ENCODE measurements at regions not wholly inside any gene's neighbourhood (a gene's known extent, or its start where the extent isn't known, plus 50 kb on each side); places are given as distances from the start of the nearest gene placed in this dataset.
A peak's percentile ranks its signal among the peaks of the same experiment; 100 is the strongest.
"Not testable (repeated sequence)": the region's sequence is repeated elsewhere in the genome, so short reads cannot be mapped to it uniquely, and the experiment has no call there.

DNA sequence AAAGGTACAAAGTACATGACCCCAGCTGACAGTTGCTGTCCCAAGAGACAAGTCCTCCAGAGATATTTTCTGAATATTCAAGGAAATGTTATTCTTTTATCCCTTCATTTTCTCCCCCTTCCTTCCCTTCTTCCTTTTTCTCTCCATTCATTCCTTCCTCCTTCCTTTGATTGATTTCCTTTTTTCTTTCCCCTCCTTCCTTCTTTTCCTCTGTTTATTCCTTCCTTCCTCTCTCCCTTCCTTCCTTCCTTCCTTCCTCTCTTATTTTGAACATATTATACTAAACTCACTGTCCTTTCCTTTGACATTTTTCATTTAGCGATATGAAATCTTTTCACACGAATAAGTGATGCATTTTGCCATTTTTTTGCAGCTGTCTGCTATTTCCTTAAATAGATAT lies 73.2 kb upstream of the HDDC2 start:
- no peak overlapping the region for H3K27ac ChIP-seq
- no peak overlapping the region for H3K4me3 ChIP-seq
- intact Hi-C loops (cut with DNase I) = no loop called here
- no peaks in the 10 kb centered on the region for H3K36me3 ChIP-seq
- no peaks in the 10 kb centered on the region for H3K27me3 ChIP-seq
- no peak for TF ChIP-seq POLR2AphosphoS5 (IDR thresholded peaks at IDR 0.05; ENCODE audit: insufficient read depth in 1 of 2, low read depth in 1 of 2)
- H3K9me3 ChIP-seq = no peaks in the 10 kb centered on the region
- no peak for DNase-seq (ENCODE audit: extremely low spot score in 2 of 2)
- H3K4me1 ChIP-seq = no peaks in the 10 kb centered on the region

DNA sequence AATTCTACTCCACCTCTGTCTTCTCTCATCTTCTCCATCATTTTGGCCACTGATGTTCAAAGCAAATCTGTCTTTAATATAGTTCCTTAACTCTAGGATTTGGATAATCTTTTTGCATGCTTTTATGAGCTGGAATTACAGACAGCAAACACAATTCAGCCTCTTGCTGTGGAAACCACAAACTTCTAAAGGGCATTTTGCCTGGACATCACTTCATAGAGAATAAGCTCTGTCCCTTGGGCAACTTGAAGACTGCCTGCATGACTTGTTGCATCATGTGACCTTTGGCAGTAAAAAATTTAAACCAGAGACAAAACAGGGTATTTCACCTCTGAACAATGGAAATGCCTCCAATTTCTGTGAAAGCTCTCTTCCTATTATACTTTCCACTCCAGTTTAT lies 74.1 kb upstream of the HDDC2 start:
- H3K4me1 ChIP-seq = no peaks in the 10 kb centered on the region
- no peak for DNase-seq (ENCODE audit: extremely low spot score in 2 of 2)
- intact Hi-C loops (cut with DNase I) = no loop called here
- H3K36me3 ChIP-seq = no peaks in the 10 kb centered on the region
- H3K27ac ChIP-seq = no peak overlapping the region
- no peak for TF ChIP-seq POLR2A (IDR thresholded peaks at IDR 0.05)
- TF ChIP-seq, protein P1, sequence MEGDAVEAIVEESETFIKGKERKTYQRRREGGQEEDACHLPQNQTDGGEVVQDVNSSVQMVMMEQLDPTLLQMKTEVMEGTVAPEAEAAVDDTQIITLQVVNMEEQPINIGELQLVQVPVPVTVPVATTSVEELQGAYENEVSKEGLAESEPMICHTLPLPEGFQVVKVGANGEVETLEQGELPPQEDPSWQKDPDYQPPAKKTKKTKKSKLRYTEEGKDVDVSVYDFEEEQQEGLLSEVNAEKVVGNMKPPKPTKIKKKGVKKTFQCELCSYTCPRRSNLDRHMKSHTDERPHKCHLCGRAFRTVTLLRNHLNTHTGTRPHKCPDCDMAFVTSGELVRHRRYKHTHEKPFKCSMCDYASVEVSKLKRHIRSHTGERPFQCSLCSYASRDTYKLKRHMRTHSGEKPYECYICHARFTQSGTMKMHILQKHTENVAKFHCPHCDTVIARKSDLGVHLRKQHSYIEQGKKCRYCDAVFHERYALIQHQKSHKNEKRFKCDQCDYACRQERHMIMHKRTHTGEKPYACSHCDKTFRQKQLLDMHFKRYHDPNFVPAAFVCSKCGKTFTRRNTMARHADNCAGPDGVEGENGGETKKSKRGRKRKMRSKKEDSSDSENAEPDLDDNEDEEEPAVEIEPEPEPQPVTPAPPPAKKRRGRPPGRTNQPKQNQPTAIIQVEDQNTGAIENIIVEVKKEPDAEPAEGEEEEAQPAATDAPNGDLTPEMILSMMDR (IDR thresholded peaks at IDR 0.05) = no peak
- no peak for TF ChIP-seq POLR2AphosphoS5 (IDR thresholded peaks at IDR 0.05; ENCODE audit: insufficient read depth in 1 of 2, low read depth in 1 of 2)
- H3K27me3 ChIP-seq = no peaks in the 10 kb centered on the region
- no peaks in the 10 kb centered on the region for H3K9me3 ChIP-seq
- no peak overlapping the region for H3K4me3 ChIP-seq

DNA sequence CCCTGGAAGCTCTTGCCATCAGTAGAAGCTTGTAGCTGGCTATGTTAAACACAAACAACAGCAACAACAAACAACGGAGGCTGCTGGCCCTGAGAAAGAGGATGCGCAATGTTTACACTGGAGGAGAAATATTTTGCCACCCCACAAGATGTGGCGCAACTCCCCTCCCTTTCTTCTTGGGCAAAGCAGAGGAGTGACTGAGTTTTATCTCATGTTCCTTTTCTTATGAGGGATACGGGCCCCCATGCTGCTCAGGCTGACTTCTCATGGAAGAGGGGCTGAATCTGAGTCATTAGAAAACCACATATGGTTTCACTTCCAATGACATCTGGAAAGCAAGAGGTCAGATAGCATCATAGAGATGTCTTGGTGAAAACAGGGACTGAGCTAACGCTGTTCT lies 75.9 kb upstream of the HDDC2 start:
- Histone ChIP-seq H3K27me3 (no peaks in the 10 kb centered on the region), H3K4me1 (no peaks in the 10 kb centered on the region), H3K27ac (peak overlapping the region; percentile 69), H3K9me3 (no peaks in the 10 kb centered on the region), H3K36me3 (no peaks in the 10 kb centered on the region), H3K4me3 (no peak overlapping the region)
- intact Hi-C loops (cut with DNase I) = no loop called here
- DNase-seq (ENCODE audit: extremely low spot score in 2 of 2) = no peak
- TF ChIP-seq POLR2A (IDR thresholded peaks at IDR 0.05) = no peak
- TF ChIP-seq, protein P1 (IDR thresholded peaks at IDR 0.05) = no peak
- no peak for TF ChIP-seq POLR2AphosphoS5 (IDR thresholded peaks at IDR 0.05; ENCODE audit: insufficient read depth in 1 of 2, low read depth in 1 of 2)

DNA sequence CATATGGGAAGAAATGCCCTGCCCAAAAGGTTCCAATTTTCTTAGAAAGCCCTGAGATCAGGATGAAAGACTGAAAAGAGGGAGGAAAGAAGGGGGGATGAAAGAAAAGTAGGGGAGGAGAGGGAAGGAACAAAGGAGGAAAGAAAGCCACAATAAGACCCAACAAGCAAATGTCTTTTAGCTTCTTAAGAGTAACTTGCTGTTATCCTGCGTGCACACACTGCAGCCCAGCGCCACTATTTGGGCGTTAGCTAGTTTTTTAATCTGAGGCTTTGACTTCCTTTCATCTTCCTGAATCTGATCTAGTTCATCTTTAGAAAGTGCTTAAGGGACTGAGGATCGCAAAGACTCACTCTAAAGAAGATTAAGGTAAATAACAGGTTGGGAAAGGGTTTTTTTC lies 77.4 kb upstream of the HDDC2 start:
- TF ChIP-seq POLR2A (IDR thresholded peaks at IDR 0.05) (no peak), POLR2AphosphoS5 (IDR thresholded peaks at IDR 0.05; ENCODE audit: insufficient read depth in 1 of 2, low read depth in 1 of 2) (no peak)
- TF ChIP-seq, protein P1 (IDR thresholded peaks at IDR 0.05) = no peak
- Histone ChIP-seq H3K4me3 (no peak overlapping the region), H3K4me1 (no peaks in the 10 kb centered on the region), H3K36me3 (no peaks in the 10 kb centered on the region), H3K27ac (no peak overlapping the region), H3K9me3 (no peaks in the 10 kb centered on the region), H3K27me3 (no peaks in the 10 kb centered on the region)
- no peak for DNase-seq (ENCODE audit: extremely low spot score in 2 of 2)
- intact Hi-C loops (cut with DNase I) = no loop called here

DNA sequence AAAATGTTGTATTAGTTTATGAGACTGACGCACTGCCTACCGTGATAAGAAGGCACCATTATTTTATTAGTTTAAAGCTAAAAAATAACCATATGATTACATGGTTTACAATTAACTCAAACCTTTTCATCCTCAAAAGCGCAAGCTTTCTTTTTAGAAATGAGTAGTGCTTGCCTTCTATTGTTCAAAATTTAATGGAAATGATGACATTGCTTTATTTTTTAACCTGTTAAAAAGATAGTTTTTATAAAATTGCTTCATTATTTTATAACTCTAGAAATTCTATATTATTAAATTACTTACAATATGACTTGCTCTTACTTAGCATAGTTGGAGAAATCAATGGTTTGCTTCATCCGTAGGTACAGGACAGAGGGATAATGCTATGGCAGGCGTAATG lies 78.7 kb upstream of the HDDC2 start:
- no peak overlapping the region for H3K27ac ChIP-seq
- TF ChIP-seq, protein P1 (IDR thresholded peaks at IDR 0.05) = no peak
- TF ChIP-seq POLR2A (IDR thresholded peaks at IDR 0.05) = no peak
- intact Hi-C loops (cut with DNase I) = no loop called here
- no peaks in the 10 kb centered on the region for H3K27me3 ChIP-seq
- no peak for DNase-seq (ENCODE audit: extremely low spot score in 2 of 2)
- H3K4me1 ChIP-seq = no peaks in the 10 kb centered on the region
- no peak overlapping the region for H3K4me3 ChIP-seq
- no peaks in the 10 kb centered on the region for H3K36me3 ChIP-seq
- H3K9me3 ChIP-seq = no peaks in the 10 kb centered on the region

DNA sequence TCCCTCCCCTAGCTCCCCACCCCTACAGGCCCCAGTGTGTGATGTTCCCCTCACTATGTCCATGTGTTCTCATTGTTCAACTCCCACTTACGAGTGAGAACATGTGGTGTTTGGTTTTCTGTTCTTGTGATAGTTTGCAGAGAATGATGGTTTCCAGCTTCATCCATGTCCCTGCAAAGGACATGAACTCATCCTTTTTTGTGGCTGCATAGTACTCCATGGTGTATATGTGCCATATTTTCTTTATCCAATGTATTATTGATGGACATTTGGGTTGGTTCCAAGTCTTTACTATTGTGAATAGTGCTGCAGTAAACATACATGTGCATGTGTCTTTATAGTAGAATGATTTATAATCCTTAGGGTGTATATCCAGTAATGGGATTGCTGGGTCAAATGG lies 84.6 kb upstream of the HDDC2 start:
- intact Hi-C loops (cut with DNase I); DNase-seq (ENCODE audit: extremely low spot score in 2 of 2); H3K9me3 ChIP-seq; H3K4me3 ChIP-seq; H3K27me3 ChIP-seq; H3K27ac ChIP-seq; H3K36me3 ChIP-seq; H3K4me1 ChIP-seq: not testable (repeated sequence)

Measured in vagina (tissue), 2 donors.